HG02870 (cell line): ENCODE measurements at regions not wholly inside any gene's neighbourhood (a gene's known extent, or its start where the extent isn't known, plus 50 kb on each side); places are given as distances from the start of the nearest gene placed in this dataset.
"Not testable (repeated sequence)": the region's sequence is repeated elsewhere in the genome, so short reads cannot be mapped to it uniquely, and the experiment has no call there.

ENCODE experiments used
- ATAC-seq: cut with Tn5 transposase; IDR thresholded peaks from one replicate; pipeline ENCODE4 v1.9.1; 2021; ENCODE audit warnings: mild to moderate bottlenecking, moderate library complexity; ENCODE audit not compliant: unreplicated experiment

- not testable (repeated sequence) for ATAC-seq
Measured at GRCh38 chr4:10388146-10388545, 69.1 kb downstream of the ZNF518B start.

GRCh38 chr4:10385994-10386394, 71.2 kb downstream of the ZNF518B start:
- ATAC-seq = no peak

GRCh38 chr4:10384974-10385373, 72.3 kb downstream of the ZNF518B start:
- ATAC-seq = no peak

- ATAC-seq = no peak
Measured at GRCh38 chr4:10383417-10383816, 73.8 kb downstream of the ZNF518B start.

- ATAC-seq = not testable (repeated sequence)
Measured at GRCh38 chr4:10382171-10382570, 75.1 kb downstream of the ZNF518B start.

- no peak for ATAC-seq
Measured at GRCh38 chr4:10381146-10381545, 76.1 kb downstream of the ZNF518B start.

GRCh38 chr4:10380735-10381134, 76.5 kb downstream of the ZNF518B start:
- ATAC-seq = no peak

- no peak for ATAC-seq
Measured at GRCh38 chr4:10371869-10372471, 85.3 kb downstream of the ZNF518B start.

GRCh38 chr4:10371121-10371520, 86.1 kb downstream of the ZNF518B start:
- ATAC-seq = no peak

- ATAC-seq = no peak
Measured at GRCh38 chr4:10369517-10369916, 87.7 kb downstream of the ZNF518B start.

- ATAC-seq = no peak
Measured at GRCh38 chr4:10366628-10367027, 90.6 kb downstream of the ZNF518B start.

- ATAC-seq = no peak
Measured at GRCh38 chr4:10364194-10364593, 93.0 kb downstream of the ZNF518B start.

GRCh38 chr4:10354746-10355145, 102.5 kb downstream of the ZNF518B start:
- no peak for ATAC-seq

- no peak for ATAC-seq
Measured at GRCh38 chr4:10354225-10354624, 103.0 kb downstream of the ZNF518B start.

GRCh38 chr4:10353110-10353509, 104.1 kb downstream of the ZNF518B start:
- ATAC-seq = no peak

GRCh38 chr4:10348241-10348640, 109.0 kb downstream of the ZNF518B start:
- no peak for ATAC-seq

- no peak for ATAC-seq
Measured at GRCh38 chr4:10347815-10348214, 109.4 kb downstream of the ZNF518B start.

- no peak for ATAC-seq
Measured at GRCh38 chr4:10347281-10347795, 109.9 kb downstream of the ZNF518B start.

- no peak for ATAC-seq
Measured at GRCh38 chr4:10346023-10346422, 111.2 kb downstream of the ZNF518B start.

- ATAC-seq = no peak
Measured at GRCh38 chr4:10345381-10345784, 111.8 kb downstream of the ZNF518B start.

GRCh38 chr4:10344824-10345223, 112.4 kb downstream of the ZNF518B start:
- ATAC-seq = no peak

- no peak for ATAC-seq
Measured at GRCh38 chr4:10343656-10344055, 113.6 kb downstream of the ZNF518B start.

GRCh38 chr4:10342866-10343265, 114.4 kb downstream of the ZNF518B start:
- ATAC-seq = no peak
